ENCODE measurements at regions not wholly inside any gene's neighbourhood (a gene's known extent, or its start where the extent isn't known, plus 50 kb on each side); places are given as distances from the start of the nearest gene placed in this dataset.

DNA sequence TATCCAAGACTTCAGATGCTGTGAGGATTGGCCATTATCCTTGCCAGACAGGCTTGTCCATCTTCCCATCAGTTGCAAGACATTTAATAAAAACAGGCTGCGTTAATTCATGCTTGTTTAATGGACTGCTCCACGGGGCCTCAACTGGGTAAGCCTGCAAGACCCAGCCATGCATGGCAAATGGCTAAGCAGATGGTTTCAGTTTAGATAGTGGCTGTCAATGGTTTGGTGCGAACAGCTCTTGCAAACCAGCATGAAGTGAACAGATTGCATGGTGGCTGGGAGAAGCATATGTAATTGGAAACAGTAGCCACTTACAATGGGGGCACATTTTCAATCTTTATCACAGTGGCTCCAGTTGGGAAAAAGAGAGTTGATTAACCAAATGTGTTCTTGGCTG lies 628.2 kb upstream of the KLF4 start:
- DNase-seq, result no peak
- no peak overlapping the region for H3K4me3 ChIP-seq (ENCODE audit: control extremely low read depth in 1 of 5, extremely low read depth in 1 of 5, insufficient read depth in 1 of 5, low read depth in 2 of 5, low read length in 4 of 5)
- H3K27me3 ChIP-seq (replicated peaks in 1 of 4; ENCODE audit: control extremely low read depth in 1 of 4, control insufficient read depth in 3 of 4, insufficient read depth in 4 of 4, low read length in 3 of 4), result peaks cover 0 to under 1% (median 0%) of the 10 kb centered on the region in 4 experiments
- no peak overlapping the region for H3K4me3 Mint-ChIP-seq
- no peaks in the 10 kb centered on the region for H4K20me1 ChIP-seq (ENCODE audit: control insufficient read depth, insufficient read depth, low read length, poor library complexity, severe bottlenecking)
- H3K9me3 Mint-ChIP-seq (ENCODE audit: insufficient read depth), result peaks cover 4% of the 10 kb centered on the region
- H3K36me3 ChIP-seq (replicated peaks in 1 of 2; ENCODE audit: control extremely low read depth in 1 of 2, control insufficient read depth in 1 of 2, extremely low read depth in 1 of 2, insufficient read depth in 2 of 2, low read length in 1 of 2), result no peaks in the 10 kb centered on the region
- no peaks in the 10 kb centered on the region for H3K4me1 ChIP-seq (ENCODE audit: control insufficient read depth in 2 of 2, insufficient read depth in 2 of 2, low read length in 2 of 2)
- H3K4me2 ChIP-seq (replicated peaks; ENCODE audit: low read depth, low read length, poor library complexity, severe bottlenecking), result no peak overlapping the region
- peaks cover 0 to 3% (median 0%) of the 10 kb centered on the region in 3 donors for H3K9me3 ChIP-seq (ENCODE audit: control extremely low read depth in 1 of 3, control insufficient read depth in 2 of 3, insufficient read depth in 1 of 3, low read length in 2 of 3)
- H3K79me2 ChIP-seq (ENCODE audit: control insufficient read depth, insufficient read depth, low read length), result no peaks in the 10 kb centered on the region
- no peak overlapping the region for H3K27ac Mint-ChIP-seq
- H3K9ac ChIP-seq (ENCODE audit: low read length), result no peak overlapping the region
- POLR2A ChIA-PET, result no interaction called here
- 67% methylated on average over 3 of the region's 3 CpGs for WGBS (ENCODE audit: insufficient coverage)
- no peak overlapping the region for H3K27ac ChIP-seq (ENCODE audit: low read length in 2 of 2)
- CTCF ChIA-PET, result no interaction called here
- H3K27me3 Mint-ChIP-seq, result peaks cover 11% of the 10 kb centered on the region
- no peak for TF ChIP-seq EZH2 (IDR thresholded peaks at IDR 0.05; ENCODE audit: borderline replicate concordance, insufficient read depth, low read depth, low read length, poor library complexity, severe bottlenecking)
- TF ChIP-seq, protein P1, sequence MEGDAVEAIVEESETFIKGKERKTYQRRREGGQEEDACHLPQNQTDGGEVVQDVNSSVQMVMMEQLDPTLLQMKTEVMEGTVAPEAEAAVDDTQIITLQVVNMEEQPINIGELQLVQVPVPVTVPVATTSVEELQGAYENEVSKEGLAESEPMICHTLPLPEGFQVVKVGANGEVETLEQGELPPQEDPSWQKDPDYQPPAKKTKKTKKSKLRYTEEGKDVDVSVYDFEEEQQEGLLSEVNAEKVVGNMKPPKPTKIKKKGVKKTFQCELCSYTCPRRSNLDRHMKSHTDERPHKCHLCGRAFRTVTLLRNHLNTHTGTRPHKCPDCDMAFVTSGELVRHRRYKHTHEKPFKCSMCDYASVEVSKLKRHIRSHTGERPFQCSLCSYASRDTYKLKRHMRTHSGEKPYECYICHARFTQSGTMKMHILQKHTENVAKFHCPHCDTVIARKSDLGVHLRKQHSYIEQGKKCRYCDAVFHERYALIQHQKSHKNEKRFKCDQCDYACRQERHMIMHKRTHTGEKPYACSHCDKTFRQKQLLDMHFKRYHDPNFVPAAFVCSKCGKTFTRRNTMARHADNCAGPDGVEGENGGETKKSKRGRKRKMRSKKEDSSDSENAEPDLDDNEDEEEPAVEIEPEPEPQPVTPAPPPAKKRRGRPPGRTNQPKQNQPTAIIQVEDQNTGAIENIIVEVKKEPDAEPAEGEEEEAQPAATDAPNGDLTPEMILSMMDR (IDR thresholded peaks at IDR 0.05), result no peak
- peaks cover 4% of the 10 kb centered on the region for H3K4me1 Mint-ChIP-seq
- no peak for ATAC-seq (ENCODE audit: low read depth)
- no peak overlapping the region for H2AFZ ChIP-seq (ENCODE audit: insufficient read depth, low read depth, low read length, poor library complexity, severe bottlenecking)
- intact Hi-C loops (cut with micrococcal nuclease), result no loop called here

DNA sequence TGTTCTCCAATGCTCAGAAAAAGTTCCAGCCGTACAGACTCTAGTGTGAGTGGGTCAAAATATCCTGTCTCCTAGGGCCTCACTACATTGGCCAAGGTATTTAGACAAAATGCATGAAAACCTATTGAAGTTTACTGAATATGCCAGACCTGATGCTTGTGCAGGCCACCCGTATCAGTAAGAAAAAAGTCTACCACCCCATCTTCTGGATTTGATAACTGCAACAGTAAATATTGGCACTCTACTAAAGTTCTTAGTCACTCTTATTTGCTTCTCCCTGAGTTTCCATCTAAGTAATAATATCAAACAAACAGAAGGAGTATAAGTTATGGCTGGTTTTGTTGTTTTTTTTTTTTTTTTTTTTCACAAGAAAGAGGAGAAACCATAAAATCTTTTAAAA lies 627.7 kb upstream of the KLF4 start:
- Histone ChIP-seq H3K9ac (ENCODE audit: low read length) (no peak overlapping the region), H3K27ac (ENCODE audit: low read length in 2 of 2) (no peak overlapping the region), H3K9me3 (ENCODE audit: control extremely low read depth in 1 of 3, control insufficient read depth in 2 of 3, insufficient read depth in 1 of 3, low read length in 2 of 3) (peaks cover 0 to under 1% (median 0%) of the 10 kb centered on the region in 3 donors), H3K79me2 (ENCODE audit: control insufficient read depth, insufficient read depth, low read length) (no peaks in the 10 kb centered on the region), H3K36me3 (replicated peaks in 1 of 2; ENCODE audit: control extremely low read depth in 1 of 2, control insufficient read depth in 1 of 2, extremely low read depth in 1 of 2, insufficient read depth in 2 of 2, low read length in 1 of 2) (no peaks in the 10 kb centered on the region), H3K4me3 (ENCODE audit: control extremely low read depth in 1 of 5, extremely low read depth in 1 of 5, insufficient read depth in 1 of 5, low read depth in 2 of 5, low read length in 4 of 5) (no peak overlapping the region), H4K20me1 (ENCODE audit: control insufficient read depth, insufficient read depth, low read length, poor library complexity, severe bottlenecking) (no peaks in the 10 kb centered on the region), H3K27me3 (replicated peaks in 1 of 4; ENCODE audit: control extremely low read depth in 1 of 4, control insufficient read depth in 3 of 4, insufficient read depth in 4 of 4, low read length in 3 of 4) (no peaks in the 10 kb centered on the region), H3K4me1 (ENCODE audit: control insufficient read depth in 2 of 2, insufficient read depth in 2 of 2, low read length in 2 of 2) (no peaks in the 10 kb centered on the region), H2AFZ (ENCODE audit: insufficient read depth, low read depth, low read length, poor library complexity, severe bottlenecking) (no peak overlapping the region), H3K4me2 (replicated peaks; ENCODE audit: low read depth, low read length, poor library complexity, severe bottlenecking) (no peak overlapping the region)
- ATAC-seq (ENCODE audit: low read depth) (no peak), DNase-seq (no peak)
- 100% methylated on average over 1 of the region's 2 CpGs for WGBS (ENCODE audit: insufficient coverage)
- Mint-ChIP-seq H3K27ac (no peak overlapping the region), H3K9me3 (ENCODE audit: insufficient read depth) (no peaks in the 10 kb centered on the region), H3K27me3 (peaks cover 7% of the 10 kb centered on the region), H3K4me1 (peaks cover 4% of the 10 kb centered on the region), H3K4me3 (no peak overlapping the region)
- POLR2A ChIA-PET, result no interaction called here
- TF ChIP-seq, protein P1 (IDR thresholded peaks at IDR 0.05), result no peak
- no peak for TF ChIP-seq EZH2 (IDR thresholded peaks at IDR 0.05; ENCODE audit: borderline replicate concordance, insufficient read depth, low read depth, low read length, poor library complexity, severe bottlenecking)
- CTCF ChIA-PET, result no interaction called here
- intact Hi-C loops (cut with micrococcal nuclease), result no loop called here

Data from B cell (primary cell).